ENCODE measurements at regions not wholly inside any gene's neighbourhood (a gene's known extent, or its start where the extent isn't known, plus 50 kb on each side); places are given as distances from the start of the nearest gene placed in this dataset.

- no peak for TF ChIP-seq CTCF (IDR thresholded peaks at IDR 0.05; ENCODE audit: low read depth, low read length)
- no peak overlapping the region for H3K4me3 ChIP-seq (ENCODE audit: low read depth, low read length)
Observed at GRCh38 chr18:73283032-73283431, 415.2 kb upstream of the NETO1 start.

GRCh38 chr18:73279498-73279897 lies 411.7 kb upstream of the NETO1 start:
- H3K4me3 ChIP-seq (ENCODE audit: low read depth, low read length) = no peak overlapping the region
- no peak for TF ChIP-seq CTCF (IDR thresholded peaks at IDR 0.05; ENCODE audit: low read depth, low read length)

GRCh38 chr18:73274812-73275621 lies 407.2 kb upstream of the NETO1 start:
- no peak for TF ChIP-seq CTCF (IDR thresholded peaks at IDR 0.05; ENCODE audit: low read depth, low read length)
- H3K4me3 ChIP-seq (ENCODE audit: low read depth, low read length) = no peak overlapping the region

- no peak overlapping the region for H3K4me3 ChIP-seq (ENCODE audit: low read depth, low read length)
- no peak for TF ChIP-seq CTCF (IDR thresholded peaks at IDR 0.05; ENCODE audit: low read depth, low read length)
Observed at GRCh38 chr18:73270920-73271634, 403.3 kb upstream of the NETO1 start.

GRCh38 chr18:73264562-73264921 lies 396.8 kb upstream of the NETO1 start:
- H3K4me3 ChIP-seq (ENCODE audit: low read depth, low read length) = no peak overlapping the region

GRCh38 chr18:73261923-73262322 lies 394.1 kb upstream of the NETO1 start:
- no peak overlapping the region for H3K4me3 ChIP-seq (ENCODE audit: low read depth, low read length)

More at GRCh38 chr18:73264562-73264921, 396.8 kb upstream of the NETO1 start:
- no peak for TF ChIP-seq CTCF (IDR thresholded peaks at IDR 0.05; ENCODE audit: low read depth, low read length)

More at GRCh38 chr18:73261923-73262322, 394.1 kb upstream of the NETO1 start:
- no peak for TF ChIP-seq CTCF (IDR thresholded peaks at IDR 0.05; ENCODE audit: low read depth, low read length)

Data from WI38 (cell line).